ENCODE measurements at regions not wholly inside any gene's neighbourhood (a gene's known extent, or its start where the extent isn't known, plus 50 kb on each side); places are given as distances from the start of the nearest gene placed in this dataset.
"Not testable (repeated sequence)": the region's sequence is repeated elsewhere in the genome, so short reads cannot be mapped to it uniquely, and the experiment has no call there.

DNA sequence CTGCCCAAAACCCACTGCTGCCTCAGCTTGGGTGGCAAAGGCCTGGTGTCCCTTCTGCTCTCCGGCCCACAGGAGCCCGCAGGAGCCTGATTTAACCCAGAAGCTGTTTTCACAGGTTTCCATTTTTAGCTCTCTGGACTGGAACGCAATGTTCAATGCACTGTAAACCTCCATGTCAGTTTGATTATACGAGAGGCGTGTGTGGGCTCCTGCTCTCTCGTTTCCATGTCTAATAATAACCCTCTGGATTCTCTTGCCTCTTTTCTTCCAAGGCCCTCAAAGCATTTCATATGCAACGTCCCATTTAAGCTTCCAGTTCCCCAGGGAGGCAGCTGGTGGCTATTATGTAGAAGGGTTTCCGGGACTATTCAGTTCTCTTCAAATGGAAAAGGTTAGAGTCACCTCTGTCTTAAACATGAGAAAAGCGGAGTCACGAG lies 161.1 kb downstream of the SUDS3 start:
- DNase-seq (ENCODE audit: low read depth), result no peak

DNA sequence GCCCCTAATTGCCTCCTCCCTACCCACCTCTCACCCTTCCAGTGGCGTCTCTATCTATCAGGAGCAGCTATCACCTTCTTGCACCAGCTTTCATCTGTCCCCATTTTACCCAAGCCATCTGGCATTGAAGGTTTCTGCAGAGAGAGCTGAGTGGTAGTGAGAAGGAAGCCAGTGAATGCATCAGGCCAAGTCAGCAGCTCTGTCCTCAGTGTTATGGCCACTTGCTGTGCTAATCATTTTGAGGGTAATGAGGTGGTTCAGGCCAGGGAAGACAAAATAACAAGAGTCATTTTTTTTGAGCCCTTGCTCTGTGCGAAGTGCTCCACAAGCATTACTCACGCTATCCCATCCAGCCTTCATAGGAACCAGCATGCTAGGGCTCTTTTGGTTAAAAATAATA lies 164.7 kb downstream of the SUDS3 start:
- no peak for DNase-seq (ENCODE audit: low read depth)

DNA sequence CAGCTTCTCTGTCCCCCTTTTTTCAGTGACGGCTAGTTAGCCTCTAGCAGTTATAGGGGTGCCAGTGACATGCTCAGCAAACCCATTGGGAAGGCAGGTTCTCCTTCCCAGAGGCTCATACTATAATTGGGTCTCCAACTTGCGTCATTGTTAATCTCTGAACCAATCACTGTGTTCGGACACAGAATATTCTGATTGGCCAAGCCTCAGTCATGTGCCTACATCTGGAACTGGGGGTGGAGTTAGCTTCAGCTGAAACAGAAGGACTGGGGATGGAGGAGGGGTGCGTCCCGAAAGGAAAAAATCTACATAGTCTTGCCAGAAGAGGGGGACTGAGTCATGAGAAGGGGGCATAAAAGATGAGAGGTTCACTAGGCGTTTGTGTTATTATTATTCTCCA lies 165.6 kb downstream of the SUDS3 start:
- no peak for DNase-seq (ENCODE audit: low read depth)

DNA sequence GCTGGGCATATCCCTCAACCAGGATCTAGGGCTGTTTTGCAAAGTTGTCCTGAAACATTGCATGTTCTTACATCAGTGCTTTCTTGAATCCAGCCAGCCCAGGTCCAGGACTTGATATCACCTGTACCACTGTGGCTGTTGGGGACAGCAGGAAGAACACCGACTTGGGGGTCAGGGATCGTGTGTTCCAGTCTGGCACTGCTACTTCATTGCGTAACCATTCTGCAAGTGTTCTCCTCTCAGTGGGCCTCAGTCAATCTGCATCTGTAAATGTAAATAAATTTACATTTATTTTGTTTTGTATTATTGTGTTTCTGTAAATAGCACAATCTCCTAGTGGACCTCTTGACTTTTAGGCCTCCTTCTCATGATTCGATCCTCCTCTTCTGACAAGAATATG lies 167.3 kb downstream of the SUDS3 start:
- DNase-seq (ENCODE audit: low read depth), result no peak

DNA sequence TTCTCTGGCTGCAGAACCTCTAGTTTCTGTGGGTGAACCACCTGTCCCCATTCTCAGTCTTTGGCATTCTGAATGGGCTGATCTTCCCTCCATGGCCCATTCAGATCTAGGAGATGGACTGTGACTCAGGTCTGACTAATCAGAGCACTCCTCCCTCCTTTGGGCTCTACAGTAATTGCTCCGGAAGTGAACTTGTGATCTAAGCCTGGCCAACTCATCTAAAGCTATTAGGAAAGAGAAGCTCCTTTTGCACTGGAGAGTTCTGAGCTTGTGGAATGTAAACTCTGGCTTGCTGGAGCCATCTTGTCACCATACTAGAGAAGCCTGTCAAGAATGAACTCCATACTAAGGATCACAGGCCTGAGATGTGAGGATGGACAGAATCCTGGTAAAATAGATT lies 168.2 kb downstream of the SUDS3 start:
- DNase-seq (ENCODE audit: low read depth), result no peak

DNA sequence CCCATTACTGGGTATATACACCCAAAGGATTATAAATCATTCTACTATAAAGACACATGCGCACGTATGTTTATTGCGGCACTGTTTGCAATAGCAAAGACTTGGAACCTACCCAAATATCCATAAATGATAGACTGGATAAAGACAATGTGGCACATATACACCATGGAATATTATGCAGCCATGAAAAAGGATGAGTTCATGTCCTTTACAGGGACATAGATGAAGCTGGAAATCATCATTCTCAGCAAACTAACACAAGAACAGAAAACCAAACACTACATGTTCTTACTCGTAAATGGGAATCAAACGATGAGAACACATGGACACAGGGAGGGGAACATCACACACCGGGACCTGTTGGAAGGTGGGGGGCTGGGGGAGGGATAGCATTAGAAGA lies 171.3 kb downstream of the SUDS3 start:
- not testable (repeated sequence) for DNase-seq (ENCODE audit: low read depth)

DNA sequence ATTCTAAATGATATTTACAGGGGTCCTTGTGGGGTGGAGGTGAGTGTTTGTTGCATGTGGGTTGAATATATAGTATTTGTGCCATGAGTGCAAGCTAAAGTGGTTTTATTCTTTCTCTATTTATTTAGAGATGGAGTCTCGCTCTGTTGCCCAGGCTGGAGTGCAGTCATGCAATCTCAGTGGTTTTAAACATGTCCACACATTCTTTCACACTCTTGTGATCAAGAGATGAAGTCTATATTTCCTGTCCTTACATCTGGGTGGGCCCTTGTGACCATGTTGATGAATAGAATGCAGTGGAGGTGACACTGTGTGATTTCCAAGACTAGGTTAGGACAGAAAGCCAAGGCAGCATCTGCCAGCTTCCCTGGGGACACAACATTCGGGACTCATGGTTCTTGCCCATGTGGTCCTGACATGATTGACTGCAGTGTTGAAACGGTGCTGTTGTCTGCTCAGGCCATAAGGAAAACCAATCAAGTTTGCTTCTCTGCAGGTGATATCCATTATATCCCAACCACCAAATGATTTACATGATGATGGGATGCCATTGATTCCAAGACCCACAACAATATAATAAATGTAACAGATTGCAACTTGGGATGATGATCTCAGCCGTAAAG lies 172.6 kb downstream of the SUDS3 start:
- no peak for DNase-seq (ENCODE audit: low read depth)

DNA sequence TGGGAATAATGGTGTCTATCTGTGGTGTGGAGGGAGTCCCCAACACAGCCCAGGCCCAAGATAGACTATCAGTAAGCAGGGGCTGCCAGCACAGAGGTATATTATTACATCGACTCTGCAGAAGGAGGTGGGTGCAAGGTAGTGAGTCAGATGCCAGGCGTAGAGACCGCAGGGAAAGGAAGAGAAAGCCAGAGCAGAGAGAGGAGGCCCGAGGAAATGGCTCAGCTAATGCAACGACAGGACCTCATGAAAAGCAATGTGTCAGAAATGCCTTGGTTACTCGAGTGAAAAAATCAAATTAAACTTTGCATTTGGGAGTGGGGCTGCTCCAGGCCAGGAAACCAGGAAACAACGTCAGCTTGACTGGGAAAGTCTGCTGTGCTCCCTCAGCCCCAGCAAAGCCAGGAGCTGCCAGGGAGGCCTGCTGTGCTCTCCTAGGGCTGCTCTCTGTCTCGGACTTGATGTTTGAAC lies 173.2 kb downstream of the SUDS3 start:
- no peak for DNase-seq (ENCODE audit: low read depth)

DNA sequence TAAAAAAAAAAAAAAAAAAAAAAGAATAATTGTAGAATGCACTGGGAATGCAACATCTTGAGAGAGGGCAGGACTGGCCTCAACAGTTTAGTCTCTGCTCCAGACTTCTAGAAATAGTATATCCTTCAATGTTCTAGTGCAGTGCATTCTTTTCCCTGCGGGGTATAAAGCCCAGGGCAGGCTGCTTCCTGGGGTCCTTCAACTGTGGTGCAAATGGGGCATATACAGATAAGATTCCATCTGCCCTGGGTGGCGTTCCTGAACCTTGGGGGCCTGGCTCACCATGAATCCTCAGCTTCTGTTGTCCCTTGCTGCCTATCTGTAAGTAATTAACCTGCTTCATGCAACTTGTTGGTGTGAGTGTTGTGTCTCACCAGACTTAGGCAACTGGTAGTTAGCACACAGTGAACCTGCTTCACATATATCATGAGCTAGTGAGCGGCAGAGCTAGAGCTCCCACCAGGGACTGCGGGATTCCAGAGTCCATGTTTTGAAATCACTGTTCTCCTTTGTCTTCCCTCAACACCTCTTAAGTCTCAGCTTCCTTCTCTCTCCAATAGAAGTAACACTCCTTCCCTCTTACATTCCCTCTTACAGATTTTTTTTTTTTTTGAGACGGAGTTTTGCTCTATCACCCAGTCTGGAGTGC lies 177.6 kb downstream of the SUDS3 start:
- DNase-seq (ENCODE audit: low read depth), result no peak

DNA sequence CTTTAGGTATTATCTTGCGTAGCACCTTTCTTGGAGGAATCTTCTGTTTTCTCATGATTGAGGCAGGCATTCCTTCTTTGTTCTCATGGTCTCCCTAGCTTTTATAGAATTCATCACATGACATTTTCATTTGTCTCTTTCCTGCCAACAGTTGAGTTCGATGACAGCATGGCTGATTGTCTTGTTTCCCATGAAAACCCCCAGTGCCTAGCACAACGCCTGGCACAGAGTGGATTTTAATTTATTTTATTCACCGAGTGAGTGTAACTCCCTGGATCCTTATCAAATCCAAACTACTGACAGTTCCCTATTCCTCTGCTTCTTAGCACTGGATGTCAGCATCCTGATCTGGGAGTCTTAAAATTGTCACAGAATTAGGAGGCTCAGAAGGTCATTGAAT lies 182.6 kb downstream of the SUDS3 start:
- no peak for DNase-seq (ENCODE audit: low read depth)

DNA sequence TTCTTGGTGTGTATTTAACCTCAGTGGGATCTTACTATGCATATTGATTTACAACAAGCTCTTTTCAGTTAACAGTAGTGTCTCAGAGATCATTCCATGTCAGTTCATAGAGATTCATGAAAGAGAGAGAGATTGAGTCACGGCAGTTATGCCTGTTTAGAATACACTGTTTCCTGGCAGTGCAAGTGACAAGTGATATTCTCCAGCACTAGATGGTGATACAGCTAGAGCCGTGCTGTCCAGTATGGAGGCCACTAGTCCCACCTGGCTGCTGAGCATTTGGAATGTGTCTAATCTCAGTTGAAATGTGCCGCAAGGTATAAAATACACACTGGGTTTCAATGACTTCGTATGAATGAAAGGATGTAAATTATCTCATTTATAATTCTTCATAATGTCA lies 184.4 kb downstream of the SUDS3 start:
- DNase-seq (ENCODE audit: low read depth), result no peak

DNA sequence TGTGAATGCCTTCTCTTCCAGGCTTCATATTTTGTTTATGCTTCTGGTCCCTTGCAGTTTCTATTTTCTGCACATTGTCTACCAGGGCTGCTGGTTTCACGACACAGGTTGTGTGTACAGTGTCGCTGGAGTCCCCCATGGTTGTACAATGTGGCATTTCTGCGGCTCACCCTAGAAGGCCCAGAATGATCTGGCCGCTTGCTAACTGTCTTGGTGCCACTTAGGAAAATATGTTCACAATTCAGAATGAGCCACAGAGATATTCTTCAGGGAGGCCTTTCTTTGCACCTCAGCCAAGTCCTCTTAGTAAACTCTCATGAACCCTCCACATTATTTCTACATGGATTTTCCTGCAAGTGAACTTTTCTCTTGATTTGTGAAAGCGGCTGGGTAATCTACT lies 195.4 kb downstream of the SUDS3 start:
- DNase-seq (ENCODE audit: low read depth), result no peak

DNA sequence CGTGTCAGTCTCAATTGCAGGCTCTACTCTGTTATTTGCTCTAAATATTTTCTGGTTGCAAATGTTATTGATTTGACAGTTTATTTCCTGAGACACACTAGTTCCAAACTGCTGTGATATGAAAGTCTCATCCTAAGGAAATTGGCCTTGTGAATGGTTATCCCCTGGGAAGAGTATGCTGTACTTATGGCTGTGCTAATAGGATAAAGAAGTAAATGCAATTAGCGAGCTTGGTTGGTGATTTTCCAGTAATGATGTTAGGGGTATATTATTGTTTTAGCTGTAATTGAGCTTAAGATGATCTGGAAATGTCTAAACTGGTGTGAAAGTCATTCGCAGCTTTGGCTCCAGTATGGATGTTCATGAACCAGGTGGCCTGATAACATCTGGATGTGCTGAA lies 197.9 kb downstream of the SUDS3 start:
- no peak for DNase-seq (ENCODE audit: low read depth)

DNA sequence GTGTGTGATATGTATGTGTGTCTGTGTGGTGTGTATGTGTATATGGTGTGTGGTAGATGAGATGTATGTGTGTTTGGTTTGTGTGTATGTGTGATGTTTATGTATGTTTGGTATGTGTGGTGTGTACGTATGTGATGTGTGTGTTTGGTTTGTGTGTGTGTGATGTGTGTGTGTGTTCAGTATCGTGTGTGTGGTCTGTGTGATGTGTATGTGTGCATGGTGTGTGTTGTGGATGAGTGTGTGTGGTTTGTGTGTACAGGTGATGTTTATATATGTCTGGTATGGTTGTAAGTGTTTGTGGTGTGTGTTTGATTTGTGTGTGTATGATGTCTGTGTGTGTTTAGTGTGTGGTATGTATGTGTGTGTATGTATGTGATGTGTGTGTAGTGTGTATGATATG lies 199.4 kb downstream of the SUDS3 start:
- DNase-seq (ENCODE audit: low read depth), result no peak

DNA sequence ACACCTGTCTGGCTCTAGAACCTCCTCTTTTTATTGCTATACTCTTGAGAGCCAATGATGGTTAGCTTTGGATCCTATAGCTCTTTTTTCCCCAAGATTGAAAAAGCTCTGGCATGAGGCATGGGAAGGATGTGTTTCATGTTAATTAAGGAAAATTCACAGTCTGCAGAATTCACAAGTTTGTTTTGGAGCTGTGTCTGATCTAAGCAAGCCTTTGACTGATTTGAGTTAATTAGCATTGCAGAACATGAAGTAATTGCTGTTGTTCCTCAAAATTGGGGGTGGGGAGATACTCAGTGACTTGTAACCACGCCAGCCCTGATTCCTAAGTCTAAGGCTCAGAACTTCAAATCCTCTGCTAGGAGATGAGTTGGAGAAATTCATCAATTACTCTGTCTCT lies 205.0 kb downstream of the SUDS3 start:
- no peak for DNase-seq (ENCODE audit: low read depth)

DNA sequence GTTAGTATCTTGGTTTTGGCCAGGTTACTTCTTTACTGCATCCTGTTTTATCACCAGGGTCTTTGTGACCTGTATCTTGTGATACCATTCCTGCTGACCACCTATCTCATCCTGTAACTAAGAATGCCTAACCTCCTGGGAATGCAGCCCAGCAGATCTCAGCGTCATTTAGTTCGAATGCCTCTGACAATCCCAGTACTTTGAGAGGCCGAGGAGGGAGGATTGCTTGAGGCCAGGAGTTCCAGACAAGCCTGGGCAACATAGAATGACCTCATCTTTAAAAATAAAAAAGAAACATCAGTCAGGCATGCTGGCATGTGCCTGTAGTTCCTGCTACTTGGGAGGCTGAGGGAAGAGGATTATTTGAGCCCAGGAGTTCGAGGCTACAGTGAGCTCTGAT lies 206.5 kb downstream of the SUDS3 start:
- DNase-seq (ENCODE audit: low read depth), result no peak

DNA sequence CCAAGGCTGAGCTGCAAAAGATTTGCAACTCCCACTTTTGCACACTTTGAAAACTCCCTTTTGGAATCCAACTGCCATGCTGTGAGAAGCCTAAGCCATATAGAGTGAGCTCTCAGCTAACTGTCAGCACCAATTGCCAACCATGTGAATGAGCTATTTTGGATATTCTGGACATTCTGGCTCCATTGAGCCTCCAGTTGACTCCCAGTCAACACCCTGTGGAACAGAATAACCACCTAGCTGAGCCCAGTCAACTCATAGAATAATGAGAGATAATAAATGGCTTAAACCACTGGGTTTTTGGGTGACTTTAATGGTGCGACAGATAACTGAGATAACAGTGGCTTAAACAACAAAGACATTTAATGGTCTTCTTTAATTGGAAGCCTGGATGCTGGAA lies 210.1 kb downstream of the SUDS3 start:
- no peak for DNase-seq (ENCODE audit: low read depth)

DNA sequence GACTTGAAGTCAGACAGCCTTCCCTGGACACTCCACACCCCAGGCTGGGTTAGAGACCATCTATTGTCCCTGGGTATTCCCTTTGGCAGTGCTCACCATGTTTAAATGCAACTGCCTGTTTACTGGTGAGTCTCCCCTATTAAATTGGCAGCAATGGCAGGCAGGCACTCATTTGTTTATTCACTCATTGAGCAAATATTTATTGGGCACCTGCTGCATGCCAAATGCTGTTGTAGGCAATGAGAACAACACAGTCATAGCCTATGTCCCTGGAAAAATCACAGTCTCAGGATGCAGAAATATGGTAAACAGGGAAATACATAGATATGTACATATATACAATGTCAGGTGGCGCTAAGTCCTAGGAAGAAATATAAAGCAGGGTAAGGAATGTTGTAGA lies 212.8 kb downstream of the SUDS3 start:
- DNase-seq (ENCODE audit: low read depth), result no peak

DNA sequence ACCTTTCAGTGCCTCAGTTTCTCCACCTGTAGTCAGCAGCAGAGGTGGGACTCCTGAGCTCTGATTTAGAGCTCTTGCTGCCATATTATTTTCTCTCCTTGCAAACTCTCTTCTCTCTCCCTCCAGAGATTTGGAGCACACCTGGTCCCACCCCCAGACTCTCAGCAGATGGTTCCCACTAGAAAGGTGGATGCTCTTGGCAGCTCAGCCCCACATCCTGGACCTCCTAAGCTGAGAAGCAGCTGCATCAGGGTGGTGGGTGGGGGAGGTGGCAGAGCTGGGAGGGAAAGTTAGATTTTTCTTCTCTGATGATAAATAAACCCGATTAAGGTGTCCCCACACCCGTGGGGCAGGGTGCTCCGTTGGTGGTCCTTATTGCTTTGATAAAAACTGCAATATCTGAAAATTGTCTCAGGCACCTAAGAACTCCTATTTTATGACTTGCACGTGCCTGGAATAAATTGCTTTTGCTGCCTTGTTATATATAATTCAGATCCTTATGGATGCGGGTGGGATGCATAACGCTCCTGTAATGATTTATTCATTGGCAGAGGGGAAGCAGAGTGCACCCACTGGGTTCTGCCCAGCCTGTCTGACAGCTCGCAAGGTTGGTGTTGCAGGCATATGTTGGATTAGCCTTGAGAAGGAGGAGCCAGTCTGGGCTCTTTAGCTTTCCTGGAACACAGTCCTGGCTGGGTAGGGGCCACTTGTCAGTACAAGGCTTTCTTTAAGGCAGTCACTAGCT lies 214.2 kb downstream of the SUDS3 start:
- no peak for DNase-seq (ENCODE audit: low read depth)

DNA sequence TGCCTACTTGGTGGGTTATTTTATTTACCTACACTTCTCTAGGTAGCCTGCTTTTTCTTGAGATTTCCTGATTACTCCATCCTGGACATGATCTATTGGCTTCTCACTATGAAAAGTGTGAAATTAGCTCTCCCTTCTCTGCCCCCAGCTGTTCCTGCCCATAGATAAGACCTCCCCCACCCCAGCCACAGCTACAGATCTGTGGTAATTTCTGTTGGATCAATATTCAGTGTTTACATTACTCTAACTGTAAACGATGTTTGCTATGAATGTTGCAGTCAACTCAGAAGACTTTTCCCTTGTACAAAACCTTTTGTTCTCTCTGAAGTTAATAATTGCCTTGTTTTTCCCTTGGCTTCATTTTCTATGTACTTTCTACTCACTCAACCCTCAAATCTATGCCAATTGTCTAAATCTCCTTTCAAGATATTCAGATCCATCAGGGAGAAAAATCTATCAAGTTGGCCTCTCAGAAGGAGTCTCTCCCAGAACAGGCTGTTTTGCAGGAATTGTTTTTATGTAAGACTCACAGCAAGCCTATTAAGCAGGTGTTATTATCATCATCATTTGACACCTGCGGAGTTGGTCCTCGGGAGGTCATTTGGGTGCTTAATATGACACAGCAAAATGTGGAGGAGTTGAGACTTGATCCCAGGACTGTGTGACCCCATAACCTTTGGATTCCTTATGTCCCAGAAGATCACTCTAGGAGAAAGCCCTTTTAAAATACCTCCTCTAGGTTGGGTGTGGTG lies 227.4 kb downstream of the SUDS3 start:
- no peak for DNase-seq (ENCODE audit: low read depth)

DNA sequence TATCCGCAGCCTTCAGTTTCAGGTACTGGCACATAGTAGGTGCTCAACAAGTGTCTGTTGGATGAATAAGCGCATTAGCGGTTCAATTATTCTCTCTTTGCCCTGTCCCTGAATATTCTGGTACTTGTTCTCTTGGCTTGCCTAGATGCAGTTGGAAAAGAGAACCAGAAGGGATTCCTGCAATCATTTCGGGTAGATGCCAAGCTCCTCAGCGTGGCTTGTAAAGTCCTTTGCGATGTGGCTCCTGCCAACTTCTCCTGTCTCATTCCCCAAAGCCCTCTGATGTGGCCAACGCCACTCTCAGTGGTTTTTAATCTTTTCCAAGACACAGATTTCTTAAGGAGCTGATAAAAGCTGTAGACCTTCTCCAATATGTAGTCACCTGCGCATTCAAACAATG lies 230.3 kb downstream of the SUDS3 start:
- no peak for DNase-seq (ENCODE audit: low read depth)

DNA sequence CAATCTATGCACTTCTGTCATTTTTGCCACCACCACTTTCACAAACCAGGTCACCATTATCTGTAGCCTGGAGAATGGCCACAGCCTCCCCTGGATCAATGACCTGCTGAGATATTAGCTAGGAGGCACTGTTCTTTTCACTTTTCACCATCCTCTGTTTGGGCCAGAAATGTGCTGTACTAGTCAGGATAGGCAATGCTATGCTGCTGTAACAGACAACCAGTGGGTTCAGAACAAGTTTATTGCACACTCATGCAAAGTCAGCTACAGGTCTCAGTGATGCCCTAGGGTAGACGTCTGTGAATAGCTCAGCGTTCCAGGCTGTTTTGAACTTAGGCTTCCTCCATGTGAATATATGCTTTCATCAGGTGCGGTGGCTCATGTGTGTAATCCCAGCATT lies 231.5 kb downstream of the SUDS3 start:
- DNase-seq (ENCODE audit: low read depth), result no peak

All from CMK (cell line).